Middle frontal gyrus (tissue), 1 donor: ENCODE measurements at regions not wholly inside any gene's neighbourhood (a gene's known extent, or its start where the extent isn't known, plus 50 kb on each side); places are given as distances from the start of the nearest gene placed in this dataset.

ENCODE experiments used
- DNase-seq: peaks from one replicate; pipeline ENCODE4 v3.0.0-alpha.2; 2015; ENCODE audit warnings: low spot score; ENCODE audit errors: extremely low spot score

- DNase-seq, result no peak
Measured at GRCh38 chr4:136763919-136764318, 768.4 kb downstream of the PCDH18 start.

GRCh38 chr4:136755531-136755916, 776.8 kb downstream of the PCDH18 start:
- DNase-seq, result no peak

GRCh38 chr4:136754810-136755530, 777.3 kb downstream of the PCDH18 start:
- no peak for DNase-seq

GRCh38 chr4:136751556-136751955, 780.7 kb downstream of the PCDH18 start:
- DNase-seq, result no peak

- no peak for DNase-seq
Measured at GRCh38 chr4:136750897-136751296, 781.4 kb downstream of the PCDH18 start.

GRCh38 chr4:136749989-136750388, 782.3 kb downstream of the PCDH18 start:
- no peak for DNase-seq

GRCh38 chr4:136748773-136749172, 783.5 kb downstream of the PCDH18 start:
- no peak for DNase-seq

GRCh38 chr4:136748165-136748564, 784.1 kb downstream of the PCDH18 start:
- no peak for DNase-seq

- DNase-seq, result no peak
Measured at GRCh38 chr4:136743238-136743637, 789.1 kb downstream of the PCDH18 start.

GRCh38 chr4:136742333-136742732, 790.0 kb downstream of the PCDH18 start:
- DNase-seq, result no peak

GRCh38 chr4:136741468-136741867, 790.8 kb downstream of the PCDH18 start:
- DNase-seq, result no peak

- no peak for DNase-seq
Measured at GRCh38 chr4:136740326-136740725, 792.0 kb downstream of the PCDH18 start.

- DNase-seq, result no peak
Measured at GRCh38 chr4:136737066-136737465, 795.2 kb downstream of the PCDH18 start.

- no peak for DNase-seq
Measured at GRCh38 chr4:136731025-136731424, 801.3 kb downstream of the PCDH18 start.

- DNase-seq, result no peak
Measured at GRCh38 chr4:136725286-136726081, 806.8 kb downstream of the PCDH18 start.

GRCh38 chr4:136713140-136713539, 819.2 kb downstream of the PCDH18 start:
- no peak for DNase-seq

- no peak for DNase-seq
Measured at GRCh38 chr4:136709897-136710296, 822.4 kb downstream of the PCDH18 start.

GRCh38 chr4:136706942-136707341, 825.4 kb downstream of the PCDH18 start:
- DNase-seq, result no peak

- no peak for DNase-seq
Measured at GRCh38 chr4:136699905-136700304, 832.4 kb downstream of the PCDH18 start.

GRCh38 chr4:136691607-136692006, 840.7 kb downstream of the PCDH18 start:
- DNase-seq, result no peak

GRCh38 chr4:136690360-136690759, 841.9 kb downstream of the PCDH18 start:
- no peak for DNase-seq

GRCh38 chr4:136687596-136687995, 844.7 kb downstream of the PCDH18 start:
- no peak for DNase-seq

GRCh38 chr4:136687118-136687517, 845.2 kb downstream of the PCDH18 start:
- DNase-seq, result no peak
